ENCODE measurements at regions not wholly inside any gene's neighbourhood (a gene's known extent, or its start where the extent isn't known, plus 50 kb on each side); places are given as distances from the start of the nearest gene placed in this dataset.

GRCh38 chr15:95226835-95227234, 995.5 kb downstream of the MCTP2 start:
- no peak for TF ChIP-seq CTCF (IDR thresholded peaks at IDR 0.05; ENCODE audit: borderline replicate concordance, control extremely low read depth, extremely low read depth, insufficient read depth, missing control alignments)
- no peak for DNase-seq (ENCODE audit: low spot score)
- in situ Hi-C loops (cut with MboI; ENCODE audit: low sequenced_read_pairs, unreplicated experiment), result no loop called here

GRCh38 chr15:95227235-95227634, 995.9 kb downstream of the MCTP2 start:
- no peak for DNase-seq (ENCODE audit: low spot score)
- in situ Hi-C loops (cut with MboI; ENCODE audit: low sequenced_read_pairs, unreplicated experiment), result no loop called here
- no peak for TF ChIP-seq CTCF (IDR thresholded peaks at IDR 0.05; ENCODE audit: borderline replicate concordance, control extremely low read depth, extremely low read depth, insufficient read depth, missing control alignments)

- TF ChIP-seq CTCF (IDR thresholded peaks at IDR 0.05; ENCODE audit: borderline replicate concordance, control extremely low read depth, extremely low read depth, insufficient read depth, missing control alignments), result no peak
- in situ Hi-C loops (cut with MboI; ENCODE audit: low sequenced_read_pairs, unreplicated experiment), result no loop called here
- DNase-seq (ENCODE audit: low spot score), result no peak
Observed at GRCh38 chr15:95228856-95229555, 997.6 kb downstream of the MCTP2 start.

DNA sequence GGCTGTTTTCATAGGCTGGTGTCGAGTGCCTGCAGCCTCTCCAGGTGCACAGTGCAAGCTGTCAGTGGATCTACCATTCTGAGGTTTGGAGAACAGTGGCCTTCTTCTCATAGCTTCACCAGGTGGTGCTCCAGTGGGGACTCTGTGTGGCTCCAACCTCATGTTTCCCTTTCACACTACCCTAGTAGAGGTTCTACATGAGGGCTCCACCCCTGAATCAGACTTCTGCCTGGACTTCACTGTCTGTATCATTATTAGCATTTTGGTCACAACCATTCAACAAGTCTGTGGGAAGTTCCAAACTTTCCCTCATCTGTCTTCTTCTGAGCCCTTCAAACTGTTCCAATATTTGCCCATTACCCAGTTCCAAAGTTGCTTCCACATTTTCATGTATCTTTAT, 1003.7 kb downstream of the MCTP2 start:
- no peak for TF ChIP-seq CTCF (IDR thresholded peaks at IDR 0.05; ENCODE audit: borderline replicate concordance, control extremely low read depth, extremely low read depth, insufficient read depth, missing control alignments)

GRCh38 chr15:95247071-95247984, 1016.0 kb downstream of the MCTP2 start:
- DNase-seq (ENCODE audit: low spot score), result no peak
- in situ Hi-C loops (cut with MboI; ENCODE audit: low sequenced_read_pairs, unreplicated experiment), result no loop called here
- TF ChIP-seq CTCF (IDR thresholded peaks at IDR 0.05; ENCODE audit: borderline replicate concordance, control extremely low read depth, extremely low read depth, insufficient read depth, missing control alignments), result no peak

More for the DNA sequence above, 1003.7 kb downstream of the MCTP2 start:
- in situ Hi-C loops (cut with MboI; ENCODE audit: low sequenced_read_pairs, unreplicated experiment), result no loop called here
- DNase-seq (ENCODE audit: low spot score), result no peak

GRCh38 chr15:95249524-95249923, 1018.2 kb downstream of the MCTP2 start:
- in situ Hi-C loops (cut with MboI; ENCODE audit: low sequenced_read_pairs, unreplicated experiment), result no loop called here
- DNase-seq (ENCODE audit: low spot score), result no peak
- no peak for TF ChIP-seq CTCF (IDR thresholded peaks at IDR 0.05; ENCODE audit: borderline replicate concordance, control extremely low read depth, extremely low read depth, insufficient read depth, missing control alignments)
